WTC11 (cell line): ENCODE measurements at regions not wholly inside any gene's neighbourhood (a gene's known extent, or its start where the extent isn't known, plus 50 kb on each side); places are given as distances from the start of the nearest gene placed in this dataset.

Experiments
- CREM ChIP-seq: sonication (generic); formaldehyde crosslinking; IDR thresholded peaks from 2 replicates; pipeline ENCODE4 v1.8.1; 2022; ENCODE audit warnings: mild to moderate bottlenecking, missing genetic modification reagents, moderate library complexity
- CTCF ChIP-seq: fragments of 200-600 bp; IDR thresholded peaks from 2 replicates; pipeline ENCODE4 v1.8.0; 2022; ENCODE audit warnings: antibody characterized with exemption
- IRF2 ChIP-seq: sonication (generic); formaldehyde crosslinking; IDR thresholded peaks from 2 replicates; pipeline ENCODE4 v1.8.0; 2022; ENCODE audit warnings: low read depth, missing genetic modification reagents, borderline replicate concordance
- MYBL2 ChIP-seq: sonication (generic); formaldehyde crosslinking; IDR thresholded peaks from 2 replicates; pipeline ENCODE4 v1.8.1; 2023; ENCODE audit warnings: mild to moderate bottlenecking, moderate library complexity, missing genetic modification reagents
- SP1 ChIP-seq: sonication (generic); formaldehyde crosslinking; conservative IDR thresholded peaks from 2 replicates; pipeline ENCODE4 v1.8.1; 2022; ENCODE audit warnings: missing genetic modification reagents
- TCF7 ChIP-seq: sonication (generic); formaldehyde crosslinking; IDR thresholded peaks from 2 replicates; pipeline ENCODE4 v1.8.0; 2022; ENCODE audit warnings: mild to moderate bottlenecking, low read depth, missing genetic modification reagents, moderate library complexity
- TF ChIP-seq, protein P1 (sequence below): sonication (generic); formaldehyde crosslinking; IDR thresholded peaks from 2 replicates; pipeline ENCODE4 v1.8.1; 2022; ENCODE audit warnings: missing genetic modification reagents, borderline replicate concordance
- TF ChIP-seq, protein P2 (sequence below): sonication (generic); formaldehyde crosslinking; IDR thresholded peaks from 2 replicates; pipeline ENCODE4 v1.8.1; 2023; ENCODE audit warnings: mild to moderate bottlenecking, missing genetic modification reagents
- TF ChIP-seq, protein P3 (sequence below): fragments of 250-450 bp; sonication (Bioruptor Pico); IDR thresholded peaks from 2 replicates; pipeline ENCODE4 v1.9.0; 2021; ENCODE audit warnings: mild to moderate bottlenecking, borderline replicate concordance

GRCh38 chr14:22325676-22326400, 263.2 kb downstream of the DAD1 start:
- TF ChIP-seq, protein P1, sequence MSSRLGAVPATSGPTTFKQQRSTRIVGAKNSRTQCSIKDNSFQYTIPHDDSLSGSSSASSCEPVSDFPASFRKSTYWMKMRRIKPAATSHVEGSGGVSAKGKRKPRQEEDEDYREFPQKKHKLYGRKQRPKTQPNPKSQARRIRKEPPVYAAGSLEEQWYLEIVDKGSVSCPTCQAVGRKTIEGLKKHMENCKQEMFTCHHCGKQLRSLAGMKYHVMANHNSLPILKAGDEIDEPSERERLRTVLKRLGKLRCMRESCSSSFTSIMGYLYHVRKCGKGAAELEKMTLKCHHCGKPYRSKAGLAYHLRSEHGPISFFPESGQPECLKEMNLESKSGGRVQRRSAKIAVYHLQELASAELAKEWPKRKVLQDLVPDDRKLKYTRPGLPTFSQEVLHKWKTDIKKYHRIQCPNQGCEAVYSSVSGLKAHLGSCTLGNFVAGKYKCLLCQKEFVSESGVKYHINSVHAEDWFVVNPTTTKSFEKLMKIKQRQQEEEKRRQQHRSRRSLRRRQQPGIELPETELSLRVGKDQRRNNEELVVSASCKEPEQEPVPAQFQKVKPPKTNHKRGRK (CRISPR knock-in tag), result no peak
- TF ChIP-seq, protein P2, sequence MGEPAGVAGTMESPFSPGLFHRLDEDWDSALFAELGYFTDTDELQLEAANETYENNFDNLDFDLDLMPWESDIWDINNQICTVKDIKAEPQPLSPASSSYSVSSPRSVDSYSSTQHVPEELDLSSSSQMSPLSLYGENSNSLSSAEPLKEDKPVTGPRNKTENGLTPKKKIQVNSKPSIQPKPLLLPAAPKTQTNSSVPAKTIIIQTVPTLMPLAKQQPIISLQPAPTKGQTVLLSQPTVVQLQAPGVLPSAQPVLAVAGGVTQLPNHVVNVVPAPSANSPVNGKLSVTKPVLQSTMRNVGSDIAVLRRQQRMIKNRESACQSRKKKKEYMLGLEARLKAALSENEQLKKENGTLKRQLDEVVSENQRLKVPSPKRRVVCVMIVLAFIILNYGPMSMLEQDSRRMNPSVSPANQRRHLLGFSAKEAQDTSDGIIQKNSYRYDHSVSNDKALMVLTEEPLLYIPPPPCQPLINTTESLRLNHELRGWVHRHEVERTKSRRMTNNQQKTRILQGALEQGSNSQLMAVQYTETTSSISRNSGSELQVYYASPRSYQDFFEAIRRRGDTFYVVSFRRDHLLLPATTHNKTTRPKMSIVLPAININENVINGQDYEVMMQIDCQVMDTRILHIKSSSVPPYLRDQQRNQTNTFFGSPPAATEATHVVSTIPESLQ (CRISPR knock-in tag), result no peak
- TF ChIP-seq, protein P3, sequence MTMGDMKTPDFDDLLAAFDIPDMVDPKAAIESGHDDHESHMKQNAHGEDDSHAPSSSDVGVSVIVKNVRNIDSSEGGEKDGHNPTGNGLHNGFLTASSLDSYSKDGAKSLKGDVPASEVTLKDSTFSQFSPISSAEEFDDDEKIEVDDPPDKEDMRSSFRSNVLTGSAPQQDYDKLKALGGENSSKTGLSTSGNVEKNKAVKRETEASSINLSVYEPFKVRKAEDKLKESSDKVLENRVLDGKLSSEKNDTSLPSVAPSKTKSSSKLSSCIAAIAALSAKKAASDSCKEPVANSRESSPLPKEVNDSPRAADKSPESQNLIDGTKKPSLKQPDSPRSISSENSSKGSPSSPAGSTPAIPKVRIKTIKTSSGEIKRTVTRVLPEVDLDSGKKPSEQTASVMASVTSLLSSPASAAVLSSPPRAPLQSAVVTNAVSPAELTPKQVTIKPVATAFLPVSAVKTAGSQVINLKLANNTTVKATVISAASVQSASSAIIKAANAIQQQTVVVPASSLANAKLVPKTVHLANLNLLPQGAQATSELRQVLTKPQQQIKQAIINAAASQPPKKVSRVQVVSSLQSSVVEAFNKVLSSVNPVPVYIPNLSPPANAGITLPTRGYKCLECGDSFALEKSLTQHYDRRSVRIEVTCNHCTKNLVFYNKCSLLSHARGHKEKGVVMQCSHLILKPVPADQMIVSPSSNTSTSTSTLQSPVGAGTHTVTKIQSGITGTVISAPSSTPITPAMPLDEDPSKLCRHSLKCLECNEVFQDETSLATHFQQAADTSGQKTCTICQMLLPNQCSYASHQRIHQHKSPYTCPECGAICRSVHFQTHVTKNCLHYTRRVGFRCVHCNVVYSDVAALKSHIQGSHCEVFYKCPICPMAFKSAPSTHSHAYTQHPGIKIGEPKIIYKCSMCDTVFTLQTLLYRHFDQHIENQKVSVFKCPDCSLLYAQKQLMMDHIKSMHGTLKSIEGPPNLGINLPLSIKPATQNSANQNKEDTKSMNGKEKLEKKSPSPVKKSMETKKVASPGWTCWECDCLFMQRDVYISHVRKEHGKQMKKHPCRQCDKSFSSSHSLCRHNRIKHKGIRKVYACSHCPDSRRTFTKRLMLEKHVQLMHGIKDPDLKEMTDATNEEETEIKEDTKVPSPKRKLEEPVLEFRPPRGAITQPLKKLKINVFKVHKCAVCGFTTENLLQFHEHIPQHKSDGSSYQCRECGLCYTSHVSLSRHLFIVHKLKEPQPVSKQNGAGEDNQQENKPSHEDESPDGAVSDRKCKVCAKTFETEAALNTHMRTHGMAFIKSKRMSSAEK (CRISPR knock-in tag), result no peak
- TF ChIP-seq CTCF (no peak), IRF2 (CRISPR knock-in tag) (no peak), CREM (CRISPR knock-in tag) (no peak), TCF7 (no peak), SP1 (CRISPR knock-in tag) (no peak), MYBL2 (no peak)
